ENCODE measurements at regions not wholly inside any gene's neighbourhood (a gene's known extent, or its start where the extent isn't known, plus 50 kb on each side); places are given as distances from the start of the nearest gene placed in this dataset.
"Not testable (repeated sequence)": the region's sequence is repeated elsewhere in the genome, so short reads cannot be mapped to it uniquely, and the experiment has no call there.

DNA sequence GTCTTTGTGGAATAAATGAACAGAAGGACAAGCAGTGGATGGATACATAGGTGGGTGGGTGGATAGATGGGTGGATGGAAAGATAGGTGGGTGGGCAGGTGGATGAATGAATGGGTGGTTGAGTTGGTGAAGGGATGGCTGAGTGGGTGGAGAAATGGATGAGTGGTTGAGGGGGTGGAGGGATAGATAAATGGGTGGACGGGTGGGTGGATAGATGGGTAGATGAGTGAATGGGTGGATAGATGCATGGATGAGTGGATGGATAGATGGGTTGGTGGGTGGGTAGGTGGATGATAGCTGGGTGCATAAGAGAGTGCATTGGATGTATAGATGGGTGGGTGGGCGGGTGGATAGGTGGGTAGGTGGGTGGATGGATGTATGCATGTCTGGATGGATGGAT is 63.5 kb downstream of the UNC93B1 start:
- not testable (repeated sequence) for DNase-seq

DNA sequence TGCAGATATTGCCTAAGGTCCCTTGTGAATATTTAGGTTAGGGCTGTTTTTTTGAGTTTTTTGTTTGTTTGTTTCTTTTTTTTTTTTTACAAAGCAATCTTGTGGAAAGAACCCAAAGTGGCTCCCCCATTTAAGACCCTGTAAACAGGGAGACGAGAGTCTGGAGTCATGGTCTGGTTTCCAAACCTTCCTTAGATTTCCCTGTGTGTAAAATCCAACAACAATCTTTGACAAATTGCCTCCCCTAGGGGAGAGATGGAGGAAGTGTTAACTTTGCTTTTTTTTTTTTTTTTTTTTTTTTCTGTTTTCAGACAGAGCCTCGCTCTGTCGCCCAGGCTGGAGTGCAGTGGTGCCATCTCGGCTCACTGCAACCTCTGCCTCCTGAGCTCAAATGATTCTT is 64.9 kb downstream of the UNC93B1 start:
- DNase-seq: not testable (repeated sequence)

DNA sequence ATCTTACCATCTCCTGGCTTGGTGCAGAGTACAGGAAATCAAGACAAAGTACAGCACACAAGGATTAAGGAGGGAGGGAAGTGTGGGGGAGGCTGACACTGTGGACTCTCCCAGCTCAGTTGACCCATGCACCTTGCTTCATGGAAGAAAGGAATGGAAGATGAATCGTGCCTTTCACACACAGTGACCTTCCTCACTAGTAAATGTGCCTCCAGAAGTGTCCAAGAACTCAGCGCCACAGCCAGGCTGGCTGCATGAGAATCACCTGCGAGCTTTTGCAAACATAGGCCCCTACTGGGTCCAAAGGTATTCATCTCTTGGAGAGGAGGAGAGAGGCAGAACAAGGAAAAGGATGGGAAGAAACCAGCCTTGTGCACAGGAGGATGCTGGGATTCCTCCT is 65.5 kb downstream of the UNC93B1 start:
- not testable (repeated sequence) for DNase-seq

DNA sequence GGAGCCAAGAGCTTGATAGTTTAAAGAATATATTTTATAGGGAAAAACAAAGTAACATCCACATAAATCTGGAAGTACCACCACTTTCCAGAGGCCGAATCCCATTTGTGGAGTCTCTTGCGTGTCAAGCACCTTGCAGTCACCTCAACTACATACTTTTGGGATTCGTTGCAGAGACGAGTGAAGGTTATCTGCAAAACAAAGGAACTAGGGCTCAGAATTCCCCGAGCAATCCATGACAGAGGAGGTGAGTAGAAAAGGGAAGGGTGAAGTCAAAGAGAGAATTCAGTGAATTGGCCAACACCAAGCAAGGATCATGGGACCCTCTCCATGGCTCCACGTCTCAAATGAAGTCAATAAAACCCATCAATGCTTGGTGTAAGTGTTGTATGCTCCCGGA is 80.3 kb downstream of the UNC93B1 start:
- DNase-seq: not testable (repeated sequence)

DNA sequence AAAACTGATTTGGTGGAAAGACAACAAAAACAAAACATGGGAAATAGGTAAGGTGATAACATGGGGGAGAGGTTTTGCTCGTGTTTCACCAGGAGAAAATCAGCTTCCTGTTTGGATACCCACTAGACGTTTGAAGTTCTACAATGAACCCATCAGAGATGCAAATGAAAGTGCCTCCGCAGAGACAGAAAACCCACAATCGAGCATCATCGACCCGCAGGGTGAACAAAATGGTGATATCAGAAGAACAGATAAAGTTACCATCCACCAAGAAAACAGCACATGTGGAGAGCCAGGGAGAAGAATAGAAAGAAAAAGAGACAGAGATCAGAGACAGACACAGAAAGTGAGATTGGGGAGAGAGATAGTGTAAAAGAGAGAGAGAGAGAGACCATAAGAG is 83.4 kb downstream of the UNC93B1 start:
- peak; percentile 49 to 51 for DNase-seq

DNA sequence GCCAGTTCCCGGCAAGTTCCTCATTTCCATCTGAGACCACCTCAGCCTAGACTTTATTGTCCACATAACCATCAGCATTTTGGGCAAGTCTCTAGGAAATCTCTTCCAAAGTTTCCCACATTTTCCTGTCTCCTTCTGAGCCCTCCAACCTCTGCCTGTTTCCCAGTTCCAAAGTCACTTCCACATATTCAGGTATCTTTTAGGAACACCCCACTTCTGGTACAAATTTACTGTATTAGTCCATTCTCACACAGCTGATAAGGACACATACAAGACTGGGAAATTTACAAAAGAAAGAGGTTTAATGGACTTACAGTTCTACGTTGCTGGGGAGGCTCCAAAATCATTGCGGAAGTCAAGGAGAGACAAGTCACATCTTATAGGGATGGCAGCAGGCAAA is 91.7 kb downstream of the UNC93B1 start:
- DNase-seq: not testable (repeated sequence)

DNA sequence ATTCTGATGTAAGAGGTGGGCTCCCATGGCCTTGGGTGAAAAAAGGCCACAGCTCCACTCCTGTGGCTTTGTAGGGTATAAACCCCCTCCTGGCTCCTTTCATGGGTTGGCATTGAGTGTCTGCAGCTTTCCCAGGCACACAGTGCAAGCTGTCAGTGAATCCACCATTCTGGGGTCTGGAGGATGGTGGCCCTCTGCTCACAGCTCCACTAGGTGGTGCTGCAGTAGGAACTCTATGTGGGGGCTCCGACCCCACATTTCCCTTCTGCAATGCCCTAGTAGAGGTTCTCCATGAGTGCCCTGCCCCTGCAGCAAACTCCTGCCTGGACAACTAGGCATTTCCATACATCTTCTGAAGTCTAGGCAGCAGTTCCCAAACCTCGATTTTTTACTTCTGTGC is 92.7 kb downstream of the UNC93B1 start:
- DNase-seq: not testable (repeated sequence)

DNA sequence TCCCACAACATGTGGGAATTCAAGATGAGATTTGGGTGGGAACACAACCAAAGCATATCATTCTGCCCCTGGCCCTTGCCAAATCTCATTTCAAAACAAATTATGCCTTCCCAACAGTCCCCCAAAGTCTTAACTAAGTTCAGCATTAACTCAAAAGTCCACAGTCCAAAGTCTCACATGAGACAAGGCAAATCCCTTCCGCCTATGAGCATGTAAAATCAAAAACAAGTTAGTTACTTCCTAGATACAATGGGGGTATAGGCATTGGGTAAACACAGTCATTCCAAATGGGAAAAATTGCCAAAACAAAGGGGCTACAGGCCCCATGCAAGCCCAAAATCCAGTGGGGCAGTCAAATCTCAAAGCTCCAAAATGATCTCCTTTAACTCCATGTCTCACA is 93.1 kb downstream of the UNC93B1 start:
- not testable (repeated sequence) for DNase-seq

DNA sequence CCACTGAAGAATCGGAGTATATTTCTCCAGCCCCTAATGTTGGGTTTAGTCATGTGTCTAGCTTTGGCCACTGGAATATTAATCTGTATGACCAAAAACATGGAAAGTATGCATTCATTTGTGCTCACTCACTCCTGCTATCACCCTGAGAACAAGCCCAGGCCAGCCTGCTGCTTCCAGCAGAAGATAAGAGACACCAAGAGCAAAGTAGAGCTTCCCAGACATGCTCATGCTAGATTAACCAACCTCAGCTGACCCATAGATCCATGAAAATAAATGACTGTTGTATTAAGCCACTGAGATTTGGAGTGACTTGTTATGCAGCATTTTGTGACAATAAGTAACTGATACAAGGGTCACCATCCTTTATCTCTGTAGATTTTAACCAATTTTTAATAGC is 96.9 kb downstream of the UNC93B1 start:
- not testable (repeated sequence) for DNase-seq

DNA sequence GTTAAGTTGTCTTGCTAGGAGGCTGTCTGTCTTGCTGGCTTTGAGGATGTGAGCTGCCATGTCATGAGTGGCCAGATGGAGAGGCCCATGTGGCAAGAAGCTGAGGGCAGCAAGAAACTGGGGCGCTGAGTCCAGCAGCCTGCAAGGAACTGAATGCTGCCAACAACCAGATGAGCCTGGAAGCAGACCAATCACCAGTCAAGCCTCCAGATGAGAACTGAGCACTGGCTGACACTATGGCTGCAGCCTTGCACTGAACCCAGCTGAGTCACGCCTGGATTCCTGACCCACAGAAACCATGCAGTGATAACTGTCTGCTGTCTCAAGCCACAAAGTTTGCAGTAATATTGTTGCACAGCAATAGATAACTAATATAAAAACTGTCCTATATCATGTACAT is 104.4 kb downstream of the UNC93B1 start:
- not testable (repeated sequence) for DNase-seq

DNA sequence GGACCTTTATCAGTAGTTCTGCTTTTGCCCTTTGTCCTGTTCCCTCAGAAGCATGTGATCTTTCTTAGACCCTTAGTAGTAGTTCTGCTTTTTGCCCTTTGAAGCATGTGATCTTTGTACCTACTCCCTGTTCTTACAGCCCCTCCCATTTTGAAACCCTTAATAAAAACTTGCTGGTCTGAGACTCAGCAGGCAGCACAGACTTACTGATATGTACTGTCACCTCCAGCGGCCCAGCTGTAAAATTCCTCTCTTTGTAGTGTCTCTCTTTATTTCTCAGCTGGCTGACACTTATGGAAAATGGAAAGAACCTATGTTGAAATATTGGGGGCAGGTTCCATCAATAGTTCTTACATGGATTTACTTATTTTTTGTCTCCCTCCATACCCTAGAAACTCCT is 110.4 kb downstream of the UNC93B1 start:
- not testable (repeated sequence) for DNase-seq

DNA sequence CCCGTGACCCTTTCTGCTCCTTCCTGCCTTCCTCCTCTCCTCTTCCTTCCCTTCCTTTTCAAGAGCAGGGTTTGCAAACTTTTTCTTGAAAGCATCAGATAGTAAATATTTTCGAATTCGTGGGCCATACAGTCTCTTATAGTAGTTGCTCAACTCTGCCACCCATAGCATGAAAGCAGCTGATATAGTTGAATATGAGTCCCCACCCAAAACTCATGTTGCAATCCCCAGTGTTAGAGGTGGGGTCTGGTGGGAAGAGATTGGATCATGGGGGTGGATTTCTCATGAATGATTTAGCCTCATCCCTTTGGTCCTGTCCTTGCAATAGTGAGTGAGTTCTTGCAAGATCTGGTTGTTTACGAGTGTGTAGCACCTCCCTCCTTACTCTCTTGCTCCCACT is 114.3 kb downstream of the UNC93B1 start:
- not testable (repeated sequence) for DNase-seq

DNA sequence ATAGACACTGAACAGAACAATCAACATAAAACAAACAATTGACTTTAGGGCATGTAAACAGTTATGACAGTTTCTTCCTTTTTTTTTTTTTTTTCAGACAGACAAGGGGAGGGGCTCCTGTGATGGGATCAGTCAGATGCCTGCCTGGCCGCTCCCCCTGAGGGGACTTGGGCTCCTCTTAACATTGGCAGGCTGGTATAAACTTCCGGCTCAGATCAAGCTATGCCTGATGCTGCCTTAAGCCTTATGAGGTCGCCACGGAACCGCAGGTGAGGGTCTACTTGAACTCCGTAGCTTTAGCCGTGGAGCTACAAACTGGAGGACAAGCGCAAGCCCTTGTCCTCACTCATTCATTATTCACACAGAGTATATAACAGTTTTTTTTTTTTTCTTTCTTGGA is 115.8 kb downstream of the UNC93B1 start:
- DNase-seq: not testable (repeated sequence)

DNA sequence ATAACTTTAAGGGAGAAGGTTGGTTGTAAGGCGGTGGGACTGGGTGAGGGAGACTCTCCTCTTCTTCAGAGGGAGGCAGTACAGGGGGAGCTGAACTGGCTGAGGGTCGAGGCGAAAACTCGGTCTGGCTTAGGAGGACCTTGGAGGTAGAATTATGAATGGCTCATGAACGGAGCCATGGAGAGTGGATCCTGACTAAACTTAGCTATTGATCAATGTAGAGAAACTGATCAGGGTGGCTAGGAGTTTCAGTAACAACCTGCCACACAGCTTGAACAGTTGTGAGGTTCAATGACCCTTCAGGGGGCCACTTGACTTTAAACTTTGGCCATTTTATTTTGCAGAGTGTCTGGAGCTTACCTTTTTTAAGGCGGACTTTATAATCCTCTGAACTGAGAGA is 117.2 kb downstream of the UNC93B1 start:
- not testable (repeated sequence) for DNase-seq

DNA sequence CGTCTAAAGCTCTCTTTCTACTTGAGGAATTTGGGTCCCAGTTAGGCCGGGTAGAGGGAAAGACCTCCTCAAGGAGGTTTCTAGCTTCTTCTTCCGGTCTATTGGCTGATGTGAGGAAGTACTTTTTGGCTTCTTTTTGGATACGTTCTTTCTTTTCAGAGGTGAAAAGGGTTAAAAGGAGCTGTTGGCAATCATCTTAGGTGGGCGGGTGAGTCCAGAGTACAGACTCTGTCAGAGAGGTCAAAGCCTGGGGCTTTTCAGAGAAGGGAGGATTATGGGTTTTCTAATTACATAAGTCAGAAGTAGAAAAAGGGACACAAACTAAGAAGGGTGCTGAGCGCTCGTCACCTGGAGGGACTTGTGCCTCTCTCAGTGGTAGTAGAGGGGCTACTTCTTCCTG is 117.7 kb downstream of the UNC93B1 start:
- DNase-seq: not testable (repeated sequence)

DNA sequence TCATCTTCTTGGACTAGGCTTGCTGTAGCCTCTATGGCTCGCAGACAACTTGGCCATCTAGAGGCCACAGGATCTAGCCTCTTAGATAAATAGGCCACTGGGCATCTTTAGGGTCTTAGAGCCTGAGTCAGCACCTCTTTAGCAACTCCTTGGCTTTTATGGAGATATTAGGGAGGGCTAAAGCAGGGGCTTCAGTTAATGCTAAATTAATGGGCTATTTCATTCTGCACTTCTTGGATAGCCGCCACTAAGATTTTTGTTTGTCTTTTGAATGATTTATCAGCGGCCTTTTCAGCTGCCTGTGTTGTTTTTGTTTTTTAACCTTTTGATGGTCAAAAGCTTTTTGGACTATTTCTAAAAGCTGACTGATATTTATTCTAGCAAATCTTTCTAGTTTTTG is 118.3 kb downstream of the UNC93B1 start:
- not testable (repeated sequence) for DNase-seq

DNA sequence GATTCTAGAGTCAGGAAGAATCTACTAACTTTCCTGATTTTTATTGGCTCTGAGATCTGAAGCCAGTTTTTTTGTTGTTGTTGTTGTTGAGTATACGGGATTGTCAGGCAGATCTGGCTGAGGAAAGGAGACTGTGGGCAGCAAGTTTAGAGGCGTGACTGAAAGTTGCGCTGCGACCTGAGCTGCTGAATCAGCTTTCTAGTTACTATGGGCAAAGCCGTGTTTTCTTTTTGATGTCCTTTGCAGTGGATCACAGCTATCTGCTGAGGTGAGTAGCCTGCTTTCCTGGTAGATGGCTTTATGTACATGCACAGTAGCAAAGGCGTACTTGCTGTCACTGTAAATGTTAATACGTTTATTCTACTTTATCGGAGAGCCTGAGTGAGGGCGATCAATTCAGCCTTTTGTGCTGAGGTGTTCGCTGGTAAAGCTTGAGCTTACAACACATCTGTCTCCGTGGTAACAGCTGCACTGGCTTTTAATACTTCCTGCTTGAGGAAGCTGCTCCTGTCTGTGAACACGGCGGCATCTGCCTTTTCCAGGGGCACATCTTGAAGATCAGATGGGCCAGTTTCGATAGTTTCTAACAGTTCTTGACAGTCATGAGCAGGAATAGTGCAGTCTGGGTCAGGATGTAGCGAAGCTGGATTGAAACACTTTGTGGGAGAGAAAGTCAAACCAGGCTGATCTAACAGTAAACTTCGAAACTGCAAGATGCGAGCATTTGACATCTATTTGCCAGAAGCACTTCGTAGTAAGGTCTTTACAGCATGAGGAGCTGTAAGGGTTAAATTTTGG is 118.9 kb downstream of the UNC93B1 start:
- peak; percentile 43 to 44 for DNase-seq

DNA sequence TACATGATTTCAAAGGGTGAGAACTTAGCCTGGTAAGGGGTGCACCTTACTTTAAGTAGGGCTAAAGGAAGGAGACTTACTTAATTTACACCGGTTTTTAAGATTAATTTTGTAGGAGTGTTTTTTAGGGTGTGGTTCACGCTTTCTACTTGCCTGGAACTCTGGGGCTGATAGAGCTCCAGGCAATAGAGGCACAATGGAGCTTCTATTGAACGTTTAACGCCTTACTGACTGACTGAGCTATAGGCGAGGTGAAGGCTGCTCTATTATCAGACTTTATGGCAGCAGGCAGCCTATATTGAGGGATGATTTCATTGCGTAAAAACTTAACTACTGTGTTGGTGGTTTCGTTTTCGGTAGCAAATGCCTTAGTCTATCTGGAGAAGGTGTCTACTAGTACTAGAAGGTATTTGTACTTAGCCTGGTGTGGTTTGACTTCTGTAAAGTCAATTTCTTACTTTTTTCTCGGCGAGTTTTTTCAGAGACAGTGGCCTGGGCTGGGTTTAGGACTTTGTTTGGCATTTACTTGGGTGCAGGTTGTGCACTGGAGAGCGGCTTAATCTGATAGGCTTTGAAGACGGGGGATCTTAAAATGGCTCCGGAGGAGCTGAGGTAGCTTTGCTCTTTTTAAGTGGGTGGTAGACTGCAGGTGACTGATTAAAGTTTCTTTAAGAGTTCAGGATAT is 119.7 kb downstream of the UNC93B1 start:
- DNase-seq: peak in 1 of 2 experiments; percentile 40

DNA sequence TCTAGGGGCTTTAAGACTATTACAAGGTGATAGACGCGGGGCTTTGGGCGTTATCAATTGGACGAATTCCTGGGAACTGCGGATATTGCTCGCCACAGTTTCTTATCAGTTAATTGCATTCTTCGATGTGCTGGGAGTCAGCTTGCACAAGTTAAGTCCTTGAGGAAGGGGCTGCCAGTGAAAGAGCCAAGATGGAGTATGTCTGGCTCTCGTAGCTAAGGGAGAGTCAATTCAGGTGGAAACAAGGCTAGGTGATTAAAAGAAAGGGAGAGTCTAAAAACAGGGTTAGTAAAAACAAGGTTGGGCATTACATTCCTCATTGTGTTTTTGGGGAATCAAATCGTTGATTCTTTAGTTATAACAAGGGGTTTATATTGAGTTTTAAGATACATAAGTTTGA is 121.6 kb downstream of the UNC93B1 start:
- not testable (repeated sequence) for DNase-seq

DNA sequence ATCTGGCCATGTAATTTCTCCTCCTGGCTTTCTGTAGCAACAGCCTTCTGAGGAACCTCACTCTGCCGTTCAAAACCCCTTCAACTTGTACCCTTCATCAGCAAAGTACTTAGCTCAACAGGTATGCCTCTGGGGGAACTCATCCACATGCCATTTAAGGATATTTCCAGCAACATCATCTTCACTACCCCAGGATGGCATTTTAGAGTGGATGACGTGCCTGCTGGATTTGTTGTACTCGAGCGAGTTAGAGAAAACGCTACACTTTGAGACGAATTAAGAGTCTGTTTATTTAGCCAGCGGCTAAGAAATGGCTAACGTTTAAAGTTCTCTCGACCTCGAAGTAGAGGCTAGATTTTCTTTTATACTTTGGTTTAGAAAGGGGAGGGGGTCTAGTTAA is 122.1 kb downstream of the UNC93B1 start:
- not testable (repeated sequence) for DNase-seq

DNA sequence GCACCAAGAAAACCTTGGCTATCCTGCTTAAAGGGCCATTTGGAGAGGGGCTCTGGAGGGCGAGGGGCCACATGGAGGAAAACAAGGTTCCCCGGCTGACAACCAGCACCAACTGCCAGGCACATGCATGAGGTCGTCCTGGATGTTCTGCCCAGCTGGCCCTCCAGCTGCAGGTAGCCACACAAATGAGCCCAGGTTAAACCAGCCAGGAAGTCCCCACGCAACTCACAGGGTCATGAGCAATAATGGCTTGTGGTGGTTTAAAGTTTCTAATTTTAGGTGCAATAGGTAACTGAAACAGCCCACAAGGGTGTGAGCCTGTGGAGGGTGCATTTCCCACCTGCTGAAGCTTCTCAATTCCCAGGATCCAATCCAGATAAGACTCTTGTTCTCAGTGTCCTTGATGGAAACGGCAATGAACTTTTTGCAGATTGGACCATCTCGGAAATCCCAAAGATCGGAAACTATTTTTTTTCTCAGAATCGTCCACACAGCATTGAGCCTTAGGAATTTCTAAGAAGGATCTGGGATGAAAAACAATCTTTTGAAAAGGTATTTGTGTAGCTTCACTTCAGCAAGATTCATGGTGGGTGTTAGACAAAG is 123.2 kb downstream of the UNC93B1 start:
- not testable (repeated sequence) for DNase-seq

DNA sequence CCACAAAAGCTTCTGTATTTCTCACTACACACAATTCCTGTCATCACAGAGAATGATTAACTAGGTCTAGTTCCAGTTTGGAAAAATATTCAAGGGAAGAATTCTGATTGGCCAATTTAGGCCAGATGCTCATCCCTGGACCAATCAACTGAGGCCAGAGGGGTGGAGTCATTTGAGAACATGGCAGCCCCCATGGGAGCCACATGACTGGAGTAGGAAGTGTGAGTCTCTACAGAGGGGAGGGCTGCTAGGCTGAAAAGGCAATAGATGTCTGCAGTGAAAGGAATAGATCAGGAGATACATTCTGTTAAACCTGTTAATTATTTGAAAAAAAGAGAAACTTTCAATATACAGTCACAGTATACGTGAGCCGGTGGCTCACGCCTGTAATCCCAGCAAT is 125.2 kb downstream of the UNC93B1 start:
- DNase-seq: not testable (repeated sequence)

DNA sequence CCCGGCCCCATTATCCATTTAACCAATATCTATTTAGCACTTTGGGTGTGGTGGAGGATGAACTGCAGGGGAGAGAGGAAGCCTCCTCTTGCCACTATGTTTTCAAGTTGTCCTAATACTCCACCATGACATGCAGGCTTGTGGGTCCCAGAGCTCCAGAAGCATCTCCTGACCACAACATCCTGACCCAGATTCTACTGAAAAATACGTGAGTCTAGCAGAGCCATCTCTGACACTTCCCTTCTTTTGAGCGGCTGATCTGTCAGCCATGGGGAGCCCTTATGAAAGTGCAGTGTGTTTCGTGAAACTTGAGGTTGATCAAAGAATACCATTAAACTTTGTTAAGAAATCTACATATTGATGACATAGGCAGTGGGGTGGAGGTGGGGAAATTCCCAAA is 126.6 kb downstream of the UNC93B1 start:
- not testable (repeated sequence) for DNase-seq

DNA sequence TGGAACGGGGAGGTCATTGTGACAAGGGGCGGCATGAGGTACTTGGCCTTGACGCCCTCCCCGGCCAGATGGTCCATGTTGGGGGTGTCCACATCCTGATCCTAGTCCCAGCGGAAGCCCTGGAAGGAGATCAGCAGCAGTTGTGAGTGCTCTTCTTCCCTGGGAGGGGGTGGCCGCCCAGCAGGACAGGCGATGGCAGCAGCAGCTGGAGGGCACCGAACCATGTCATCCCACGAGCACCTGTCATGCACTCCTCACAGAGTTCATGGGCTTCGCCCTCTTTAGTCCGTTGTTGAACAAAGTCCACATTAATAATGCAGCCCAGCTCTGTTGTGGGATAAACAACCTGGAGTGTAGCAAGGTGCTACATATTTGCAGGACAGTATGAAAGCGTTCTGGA is 130.7 kb downstream of the UNC93B1 start:
- DNase-seq: not testable (repeated sequence)

Data from activated T-cell treated with anti-CD3 and anti-CD28 coated beads, Interleukin-2, amount 50 U/mL, for 48 hours (primary cell).